Cardiac fibroblast (primary cell): ENCODE measurements at regions not wholly inside any gene's neighbourhood (a gene's known extent, or its start where the extent isn't known, plus 50 kb on each side); places are given as distances from the start of the nearest gene placed in this dataset.
A peak's percentile ranks its signal among the peaks of the same experiment; 100 is the strongest.

ENCODE experiments used
- DNase-seq, 2 donors: peaks; one replicate each; pipeline versions ENCODE4 v3.0.0 to v3.0.0-alpha.2; 2010; ENCODE audit warnings: low read depth in 2 of 2
- H3K4me3 ChIP-seq, 2 donors: replicated peaks in 1 of 2; 1 replicate in 1 of 2; 2 replicates in 1 of 2; pipeline ENCODE4 v1.5.1; 2011; ENCODE audit warnings: low read depth in 2 of 2, low read length in 2 of 2, mild to moderate bottlenecking in 2 of 2, moderate library complexity in 1 of 2
- CTCF ChIP-seq: IDR thresholded peaks from one replicate; pipeline ENCODE4 v1.5.1; 2011; ENCODE audit warnings: low read depth, mild to moderate bottlenecking, low read length, inconsistent platforms

GRCh38 chr15:95365511-95366107 is 964.9 kb upstream of the NR2F2 start:
- no peak for TF ChIP-seq CTCF
- H3K4me3 ChIP-seq = no peak overlapping the region
- DNase-seq = peak; percentile 88 to 89

- no peak for TF ChIP-seq CTCF
- peak; percentile 26 to 45 for DNase-seq
- H3K4me3 ChIP-seq = no peak overlapping the region
Measured at GRCh38 chr15:95368191-95368590, 962.3 kb upstream of the NR2F2 start.

- no peak for DNase-seq
- TF ChIP-seq CTCF = no peak
- H3K4me3 ChIP-seq = no peak overlapping the region
Measured at GRCh38 chr15:95368755-95369601, 961.5 kb upstream of the NR2F2 start.

GRCh38 chr15:95370291-95370690 is 960.2 kb upstream of the NR2F2 start:
- no peak for DNase-seq
- H3K4me3 ChIP-seq = no peak overlapping the region
- TF ChIP-seq CTCF = no peak

- no peak overlapping the region for H3K4me3 ChIP-seq
- peak in 1 of 2 donors; percentile 63 for DNase-seq
- TF ChIP-seq CTCF = no peak
Measured at GRCh38 chr15:95371664-95372063, 958.8 kb upstream of the NR2F2 start.

- peak in 1 of 2 donors; percentile 6 for DNase-seq
- no peak for TF ChIP-seq CTCF
- no peak overlapping the region for H3K4me3 ChIP-seq
Measured at GRCh38 chr15:95375281-95375680, 955.2 kb upstream of the NR2F2 start.
